Fibroblast of skin of right biceps (primary cell): ENCODE measurements at regions not wholly inside any gene's neighbourhood (a gene's known extent, or its start where the extent isn't known, plus 50 kb on each side); places are given as distances from the start of the nearest gene placed in this dataset.
"Not testable (repeated sequence)": the region's sequence is repeated elsewhere in the genome, so short reads cannot be mapped to it uniquely, and the experiment has no call there.

ENCODE experiments used
- DNase-seq: peaks from one replicate; pipeline ENCODE4 v3.0.0-alpha.2; 2013

- no peak for DNase-seq
Observed at GRCh38 chr9:19927560-19927959, 138.7 kb upstream of the SLC24A2 start.

GRCh38 chr9:19926774-19927173, 137.9 kb upstream of the SLC24A2 start:
- DNase-seq = no peak

- peak; percentile 71 for DNase-seq
Observed at GRCh38 chr9:19925674-19926503, 137.1 kb upstream of the SLC24A2 start.

- no peak for DNase-seq
Observed at GRCh38 chr9:19924080-19924479, 135.2 kb upstream of the SLC24A2 start.

- peak; percentile 62 for DNase-seq
Observed at GRCh38 chr9:19922476-19923118, 133.8 kb upstream of the SLC24A2 start.

- no peak for DNase-seq
Observed at GRCh38 chr9:19920401-19920800, 131.6 kb upstream of the SLC24A2 start.

- DNase-seq = no peak
Observed at GRCh38 chr9:19918630-19919029, 129.8 kb upstream of the SLC24A2 start.

- DNase-seq = no peak
Observed at GRCh38 chr9:19914044-19914443, 125.2 kb upstream of the SLC24A2 start.

- no peak for DNase-seq
Observed at GRCh38 chr9:19913151-19913550, 124.3 kb upstream of the SLC24A2 start.

GRCh38 chr9:19903076-19903475, 114.2 kb upstream of the SLC24A2 start:
- no peak for DNase-seq

GRCh38 chr9:19901586-19901985, 112.7 kb upstream of the SLC24A2 start:
- no peak for DNase-seq

- no peak for DNase-seq
Observed at GRCh38 chr9:19896161-19896560, 107.3 kb upstream of the SLC24A2 start.

- not testable (repeated sequence) for DNase-seq
Observed at GRCh38 chr9:19895578-19895977, 106.7 kb upstream of the SLC24A2 start.

GRCh38 chr9:19895006-19895405, 106.2 kb upstream of the SLC24A2 start:
- DNase-seq = peak; percentile 20

- no peak for DNase-seq
Observed at GRCh38 chr9:19885608-19886007, 96.8 kb upstream of the SLC24A2 start.

GRCh38 chr9:19879062-19879461, 90.2 kb upstream of the SLC24A2 start:
- DNase-seq = no peak

- peak; percentile 70 for DNase-seq
Observed at GRCh38 chr9:19876569-19877316, 87.9 kb upstream of the SLC24A2 start.

GRCh38 chr9:19875291-19875920, 86.6 kb upstream of the SLC24A2 start:
- peak; percentile 77 for DNase-seq

- DNase-seq = not testable (repeated sequence)
Observed at GRCh38 chr9:19873188-19873587, 84.4 kb upstream of the SLC24A2 start.

GRCh38 chr9:19870988-19871387, 82.2 kb upstream of the SLC24A2 start:
- no peak for DNase-seq

GRCh38 chr9:19840953-19841352, 52.1 kb upstream of the SLC24A2 start:
- DNase-seq = no peak
